Mucosa of descending colon (tissue), 3 donors: ENCODE measurements at regions not wholly inside any gene's neighbourhood (a gene's known extent, or its start where the extent isn't known, plus 50 kb on each side); places are given as distances from the start of the nearest gene placed in this dataset.
A peak's percentile ranks its signal among the peaks of the same experiment; 100 is the strongest.

ENCODE experiments used
- ATAC-seq: fragments of 200-7000 bp; cut with Tn5 transposase; one replicate; pipeline ENCODE4 v1.9.1; 2020; ENCODE audit warnings: mild to moderate bottlenecking, moderate library complexity
- DNase-seq, 3 donors: peaks; one replicate each; pipeline ENCODE4 v3.0.0-alpha.2; 2020
- H3K36me3 ChIP-seq: fragments of 200-600 bp; one replicate; pipeline ENCODE4 v1.8.0; 2021; ENCODE audit warnings: low read depth, mild to moderate bottlenecking
- H3K4me1 ChIP-seq: fragments of 200-600 bp; one replicate; pipeline ENCODE4 v1.8.0; 2021; ENCODE audit warnings: low read depth, mild to moderate bottlenecking
- H3K4me3 ChIP-seq: fragments of 200-600 bp; one replicate; pipeline ENCODE4 v1.8.0; 2021; ENCODE audit warnings: mild to moderate bottlenecking
- H3K9me3 ChIP-seq: fragments of 200-600 bp; one replicate; pipeline ENCODE4 v1.8.0; 2021; ENCODE audit warnings: mild to moderate bottlenecking
- CTCF ChIP-seq: fragments of 200-600 bp; IDR thresholded peaks from one replicate; pipeline ENCODE4 v1.8.0; 2022; ENCODE audit warnings: antibody characterized with exemption, mild to moderate bottlenecking
- intact Hi-C, 2 donors: fragments of 100-400 bp; cut with DNase I in 1 of 2; cut with micrococcal nuclease in 1 of 2; formaldehyde crosslinking; loops; one replicate each; pipeline versions ENCODE4 v1.11.0 to v1.11.1; 2022; cut with DNase I, micrococcal nuclease
- donor health status: DM: no; HTN: no; CAD: no; lungs with moderate emphysema.
- donor health status: DM: no; HTN: no; CAD: no.
- donor health status: DM: no; HTN: yes; CAD: no.

GRCh38 chr10:52637592-52637991 is 135.0 kb downstream of the MBL2 start:
- ATAC-seq (peak; percentile 94), DNase-seq (peak in 1 of 3 donors; percentile 45)
- H3K36me3 ChIP-seq: no peaks in the 10 kb centered on the region
- H3K4me3 ChIP-seq: no peak overlapping the region
- TF ChIP-seq CTCF: no peak
- H3K9me3 ChIP-seq: no peaks in the 10 kb centered on the region
- intact Hi-C loops: no loop called here
- H3K4me1 ChIP-seq: peaks cover 6% of the 10 kb centered on the region

DNA sequence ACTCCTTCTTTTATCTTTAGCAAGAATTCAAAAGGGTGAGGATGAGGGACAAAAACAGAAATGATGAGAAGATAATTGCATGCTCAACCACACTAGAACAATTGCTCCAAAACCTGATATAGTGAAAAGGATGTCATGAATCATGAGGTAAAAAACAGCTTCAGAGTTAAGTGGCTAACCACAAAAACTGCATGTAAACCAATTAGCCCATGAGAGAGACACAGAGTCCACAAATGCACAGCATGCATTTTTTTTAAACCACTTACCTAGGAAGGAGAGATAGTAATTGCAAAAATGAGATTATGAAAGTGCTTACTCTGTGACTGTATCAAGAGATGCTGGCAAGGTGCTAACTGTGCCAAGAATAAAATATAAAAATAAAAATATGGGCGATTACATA is 132.9 kb downstream of the MBL2 start:
- intact Hi-C loops: loop anchor here in 1 of 2 donors (10.0 kb wide), 1 partner anchor 145 kb away; no protein-coding TSS in a partner anchor
- H3K4me1 ChIP-seq: peaks cover 6% of the 10 kb centered on the region
- DNase-seq: no peak

GRCh38 chr10:52642208-52642607 is 130.4 kb downstream of the MBL2 start:
- Histone ChIP-seq H3K9me3 (no peaks in the 10 kb centered on the region), H3K4me1 (peaks cover 6% of the 10 kb centered on the region), H3K4me3 (no peak overlapping the region), H3K36me3 (no peaks in the 10 kb centered on the region)
- intact Hi-C loops: loop anchor here in 1 of 2 donors (10.0 kb wide), 1 partner anchor 143 kb away; no protein-coding TSS in a partner anchor
- ATAC-seq (no peak), DNase-seq (no peak)
- no peak for TF ChIP-seq CTCF

More for the DNA sequence above, 132.9 kb downstream of the MBL2 start:
- ATAC-seq: no peak
- Histone ChIP-seq H3K36me3 (no peaks in the 10 kb centered on the region), H3K9me3 (no peaks in the 10 kb centered on the region), H3K4me3 (no peak overlapping the region)
- TF ChIP-seq CTCF: no peak

- no peaks in the 10 kb centered on the region for H3K36me3 ChIP-seq
- peak; percentile 31 for TF ChIP-seq CTCF
- ATAC-seq: peak; percentile 69
- intact Hi-C loops: loop anchor here (5.0 to 10.0 kb wide), 2 partner anchors 83 to 140 kb away; no protein-coding TSS in a partner anchor
- no peak overlapping the region for H3K4me3 ChIP-seq
- DNase-seq: peak in 1 of 3 donors; percentile 68
- no peaks in the 10 kb centered on the region for H3K9me3 ChIP-seq
- H3K4me1 ChIP-seq: no peaks in the 10 kb centered on the region
Measured at GRCh38 chr10:52644373-52645186, 128.0 kb downstream of the MBL2 start.

GRCh38 chr10:52645187-52645758 is 127.3 kb downstream of the MBL2 start:
- TF ChIP-seq CTCF: no peak
- no peaks in the 10 kb centered on the region for H3K4me1 ChIP-seq
- no peaks in the 10 kb centered on the region for H3K36me3 ChIP-seq
- no peak for DNase-seq
- H3K9me3 ChIP-seq: no peaks in the 10 kb centered on the region
- intact Hi-C loops: loop anchor here (5.0 to 10.0 kb wide), 2 partner anchors 82 to 140 kb away; no protein-coding TSS in a partner anchor
- ATAC-seq: no peak
- no peak overlapping the region for H3K4me3 ChIP-seq
